HepG2 (cell line): ENCODE measurements at regions not wholly inside any gene's neighbourhood (a gene's known extent, or its start where the extent isn't known, plus 50 kb on each side); places are given as distances from the start of the nearest gene placed in this dataset.

Experiments
- CBX5 ChIP-seq: sonication (generic); formaldehyde crosslinking; IDR thresholded peaks from 2 replicates; pipeline ENCODE4 v1.4.0; 2020; ENCODE audit warnings: missing genetic modification reagents, borderline replicate concordance
- FOSL2 ChIP-seq: sonication (generic); formaldehyde crosslinking; IDR thresholded peaks from 2 replicates; pipeline ENCODE4 v1.4.0; 2020; ENCODE audit warnings: missing genetic modification reagents
- HMGA1 ChIP-seq: sonication (generic); formaldehyde crosslinking; conservative IDR thresholded peaks from 2 replicates; pipeline ENCODE4 v1.4.0; 2020; ENCODE audit warnings: missing genetic modification reagents
- JUND ChIP-seq: sonication (generic); formaldehyde crosslinking; IDR thresholded peaks from 2 replicates; pipeline ENCODE4 v1.8.0; 2022; ENCODE audit warnings: mild to moderate bottlenecking, missing genetic modification reagents
- KLF6 ChIP-seq: IDR thresholded peaks from 2 replicates; pipeline ENCODE4 v1.8.0; 2016; ENCODE audit warnings: missing biosample characterization, missing genetic modification reagents
- MAFF ChIP-seq: IDR thresholded peaks from 2 replicates; pipeline ENCODE4 v1.6.1; 2011; ENCODE audit warnings: low read depth, low read length, improper control_type of control experiment
- MIXL1 ChIP-seq: IDR thresholded peaks from 2 replicates; pipeline ENCODE4 v1.6.1; 2016
- NFKB2 ChIP-seq: sonication (generic); formaldehyde crosslinking; IDR thresholded peaks from 2 replicates; pipeline ENCODE4 v1.4.0; 2020; ENCODE audit warnings: missing genetic modification reagents, borderline replicate concordance
- TARDBP ChIP-seq: sonication (generic); formaldehyde crosslinking; IDR thresholded peaks from 2 replicates; pipeline ENCODE4 v1.8.0; 2022; ENCODE audit warnings: mild to moderate bottlenecking, missing genetic modification reagents
- TCF12 ChIP-seq, 2 experiments: fragments of 450-650 bp in 1 of 2; sonication (generic) in 1 of 2; formaldehyde crosslinking in 1 of 2; IDR thresholded peaks; 2 replicates each; pipeline versions ENCODE4 v1.6.1 to v1.8.0; 2017 to 2022; ENCODE audit warnings: antibody characterized with exemption in 1 of 2, mild to moderate bottlenecking in 1 of 2, missing genetic modification reagents in 1 of 2, moderate library complexity in 1 of 2
- TOE1 ChIP-seq: sonication (generic); formaldehyde crosslinking; IDR thresholded peaks from 2 replicates; pipeline ENCODE4 v1.4.0; 2020; ENCODE audit warnings: mild to moderate bottlenecking, missing genetic modification reagents
- ZFP36L2 ChIP-seq: sonication (generic); formaldehyde crosslinking; IDR thresholded peaks from 2 replicates; pipeline ENCODE4 v1.4.0; 2020; ENCODE audit warnings: missing genetic modification reagents
- ZNF3 ChIP-seq: IDR thresholded peaks from 2 replicates; pipeline ENCODE4 v1.7.0; 2017; ENCODE audit warnings: inconsistent platforms
- ZNF746 ChIP-seq: sonication (generic); formaldehyde crosslinking; IDR thresholded peaks from 2 replicates; pipeline ENCODE4 v1.8.0; 2022; ENCODE audit warnings: mild to moderate bottlenecking, missing genetic modification reagents
- ZNF773 ChIP-seq: sonication (generic); formaldehyde crosslinking; IDR thresholded peaks from 2 replicates; pipeline ENCODE4 v1.4.0; 2020; ENCODE audit warnings: missing genetic modification reagents, borderline replicate concordance
- TF ChIP-seq, protein P1 (sequence below): sonication (generic); formaldehyde crosslinking; IDR thresholded peaks from 2 replicates; pipeline ENCODE4 v1.4.0; 2020; ENCODE audit warnings: missing genetic modification reagents, borderline replicate concordance
- TF ChIP-seq, protein P2 (sequence below): IDR thresholded peaks from 2 replicates; pipeline ENCODE4 v1.6.1; 2016; ENCODE audit warnings: missing compliant biosample characterization, missing genetic modification reagents, borderline replicate concordance
- TF ChIP-seq, protein P3 (sequence below): IDR thresholded peaks from 2 replicates; pipeline ENCODE4 v1.4.0; 2020; ENCODE audit warnings: mild to moderate bottlenecking, missing genetic modification reagents
- TF ChIP-seq, protein P4 (sequence below): sonication (generic); formaldehyde crosslinking; IDR thresholded peaks from 2 replicates; pipeline ENCODE4 v1.4.0; 2020; ENCODE audit warnings: missing genetic modification reagents, mild to moderate bottlenecking, borderline replicate concordance

DNA sequence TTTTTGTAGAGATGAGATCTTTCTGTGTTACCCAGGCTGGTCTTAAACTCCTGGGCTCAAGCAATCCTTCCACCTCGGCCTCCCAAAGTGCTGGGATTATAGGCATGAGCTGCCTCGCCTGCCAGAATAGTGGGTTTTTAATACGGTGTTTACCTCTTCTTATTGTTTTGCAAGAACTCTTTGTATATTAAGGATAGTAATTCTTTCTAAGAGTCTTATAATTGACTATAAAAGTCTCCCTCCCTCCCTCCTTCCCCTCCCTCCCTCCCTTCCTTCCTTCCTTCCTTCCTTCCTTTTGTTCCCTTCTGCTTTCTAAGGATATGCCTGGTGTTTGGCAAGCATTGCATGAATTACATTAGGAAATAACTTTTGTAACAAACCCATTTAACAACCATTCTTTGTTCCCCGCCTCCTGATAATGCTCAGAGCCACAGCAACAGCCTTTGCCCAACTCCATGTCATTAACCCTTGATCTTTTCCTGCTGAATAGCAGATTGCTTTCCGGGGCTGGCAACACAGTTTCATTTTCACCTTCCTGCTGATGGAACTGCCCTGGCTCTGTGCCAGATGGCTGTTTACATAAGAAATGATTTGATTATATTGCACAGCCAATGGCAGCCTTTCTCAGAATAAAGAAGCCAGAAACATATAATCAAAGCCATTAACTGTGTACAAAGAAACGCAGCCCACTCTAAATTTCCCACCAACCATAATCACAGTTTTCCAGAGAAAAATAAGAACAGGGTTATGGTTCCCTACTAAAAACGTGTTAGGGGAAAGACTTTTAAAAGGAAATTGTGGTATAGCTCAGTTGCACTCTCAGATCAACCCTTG, 143.7 kb upstream of the PTPN1 start (continued):
- TF ChIP-seq, protein P1, sequence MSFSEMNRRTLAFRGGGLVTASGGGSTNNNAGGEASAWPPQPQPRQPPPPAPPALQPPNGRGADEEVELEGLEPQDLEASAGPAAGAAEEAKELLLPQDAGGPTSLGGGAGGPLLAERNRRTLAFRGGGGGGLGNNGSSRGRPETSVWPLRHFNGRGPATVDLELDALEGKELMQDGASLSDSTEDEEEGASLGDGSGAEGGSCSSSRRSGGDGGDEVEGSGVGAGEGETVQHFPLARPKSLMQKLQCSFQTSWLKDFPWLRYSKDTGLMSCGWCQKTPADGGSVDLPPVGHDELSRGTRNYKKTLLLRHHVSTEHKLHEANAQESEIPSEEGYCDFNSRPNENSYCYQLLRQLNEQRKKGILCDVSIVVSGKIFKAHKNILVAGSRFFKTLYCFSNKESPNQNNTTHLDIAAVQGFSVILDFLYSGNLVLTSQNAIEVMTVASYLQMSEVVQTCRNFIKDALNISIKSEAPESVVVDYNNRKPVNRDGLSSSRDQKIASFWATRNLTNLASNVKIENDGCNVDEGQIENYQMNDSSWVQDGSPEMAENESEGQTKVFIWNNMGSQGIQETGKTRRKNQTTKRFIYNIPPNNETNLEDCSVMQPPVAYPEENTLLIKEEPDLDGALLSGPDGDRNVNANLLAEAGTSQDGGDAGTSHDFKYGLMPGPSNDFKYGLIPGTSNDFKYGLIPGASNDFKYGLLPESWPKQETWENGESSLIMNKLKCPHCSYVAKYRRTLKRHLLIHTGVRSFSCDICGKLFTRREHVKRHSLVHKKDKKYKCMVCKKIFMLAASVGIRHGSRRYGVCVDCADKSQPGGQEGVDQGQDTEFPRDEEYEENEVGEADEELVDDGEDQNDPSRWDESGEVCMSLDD (CRISPR knock-in tag), result no peak; the same call in 1 of the 2 replicates
- TF ChIP-seq, protein P2, sequence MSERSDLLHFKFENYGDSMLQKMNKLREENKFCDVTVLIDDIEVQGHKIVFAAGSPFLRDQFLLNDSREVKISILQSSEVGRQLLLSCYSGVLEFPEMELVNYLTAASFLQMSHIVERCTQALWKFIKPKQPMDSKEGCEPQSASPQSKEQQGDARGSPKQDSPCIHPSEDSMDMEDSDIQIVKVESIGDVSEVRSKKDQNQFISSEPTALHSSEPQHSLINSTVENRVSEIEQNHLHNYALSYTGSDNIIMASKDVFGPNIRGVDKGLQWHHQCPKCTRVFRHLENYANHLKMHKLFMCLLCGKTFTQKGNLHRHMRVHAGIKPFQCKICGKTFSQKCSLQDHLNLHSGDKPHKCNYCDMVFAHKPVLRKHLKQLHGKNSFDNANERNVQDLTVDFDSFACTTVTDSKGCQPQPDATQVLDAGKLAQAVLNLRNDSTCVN (CRISPR knock-in tag), result peak; percentile 59; the same call in 1 of the 2 replicates
- TF ChIP-seq MAFF, result peak; percentile 76
- no peak for TF ChIP-seq TCF12 (IDR thresholded peaks at IDR 0.05)
- peak; percentile 24; the same call in 1 of the 2 replicates for TF ChIP-seq TCF12 (CRISPR knock-in tag; IDR thresholded peaks at IDR 0.05)
- peak; percentile 94; the same call in 1 of the 2 replicates for TF ChIP-seq CBX5 (CRISPR knock-in tag)
- TF ChIP-seq, protein P3, sequence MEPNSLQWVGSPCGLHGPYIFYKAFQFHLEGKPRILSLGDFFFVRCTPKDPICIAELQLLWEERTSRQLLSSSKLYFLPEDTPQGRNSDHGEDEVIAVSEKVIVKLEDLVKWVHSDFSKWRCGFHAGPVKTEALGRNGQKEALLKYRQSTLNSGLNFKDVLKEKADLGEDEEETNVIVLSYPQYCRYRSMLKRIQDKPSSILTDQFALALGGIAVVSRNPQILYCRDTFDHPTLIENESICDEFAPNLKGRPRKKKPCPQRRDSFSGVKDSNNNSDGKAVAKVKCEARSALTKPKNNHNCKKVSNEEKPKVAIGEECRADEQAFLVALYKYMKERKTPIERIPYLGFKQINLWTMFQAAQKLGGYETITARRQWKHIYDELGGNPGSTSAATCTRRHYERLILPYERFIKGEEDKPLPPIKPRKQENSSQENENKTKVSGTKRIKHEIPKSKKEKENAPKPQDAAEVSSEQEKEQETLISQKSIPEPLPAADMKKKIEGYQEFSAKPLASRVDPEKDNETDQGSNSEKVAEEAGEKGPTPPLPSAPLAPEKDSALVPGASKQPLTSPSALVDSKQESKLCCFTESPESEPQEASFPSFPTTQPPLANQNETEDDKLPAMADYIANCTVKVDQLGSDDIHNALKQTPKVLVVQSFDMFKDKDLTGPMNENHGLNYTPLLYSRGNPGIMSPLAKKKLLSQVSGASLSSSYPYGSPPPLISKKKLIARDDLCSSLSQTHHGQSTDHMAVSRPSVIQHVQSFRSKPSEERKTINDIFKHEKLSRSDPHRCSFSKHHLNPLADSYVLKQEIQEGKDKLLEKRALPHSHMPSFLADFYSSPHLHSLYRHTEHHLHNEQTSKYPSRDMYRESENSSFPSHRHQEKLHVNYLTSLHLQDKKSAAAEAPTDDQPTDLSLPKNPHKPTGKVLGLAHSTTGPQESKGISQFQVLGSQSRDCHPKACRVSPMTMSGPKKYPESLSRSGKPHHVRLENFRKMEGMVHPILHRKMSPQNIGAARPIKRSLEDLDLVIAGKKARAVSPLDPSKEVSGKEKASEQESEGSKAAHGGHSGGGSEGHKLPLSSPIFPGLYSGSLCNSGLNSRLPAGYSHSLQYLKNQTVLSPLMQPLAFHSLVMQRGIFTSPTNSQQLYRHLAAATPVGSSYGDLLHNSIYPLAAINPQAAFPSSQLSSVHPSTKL (CRISPR knock-in tag), result peak; percentile 97
- no peak for TF ChIP-seq NFKB2 (CRISPR knock-in tag)
- TF ChIP-seq TARDBP (CRISPR knock-in tag), result peak; percentile 98
- peak; percentile 63; the same call in 1 of the 2 replicates for TF ChIP-seq JUND (CRISPR knock-in tag)
- peak; percentile 54; the same call in 1 of the 2 replicates for TF ChIP-seq ZNF3 (CRISPR knock-in tag)
- TF ChIP-seq ZFP36L2 (CRISPR knock-in tag), result peak; percentile 39; the same call in 1 of the 2 replicates
- TF ChIP-seq, protein P4, sequence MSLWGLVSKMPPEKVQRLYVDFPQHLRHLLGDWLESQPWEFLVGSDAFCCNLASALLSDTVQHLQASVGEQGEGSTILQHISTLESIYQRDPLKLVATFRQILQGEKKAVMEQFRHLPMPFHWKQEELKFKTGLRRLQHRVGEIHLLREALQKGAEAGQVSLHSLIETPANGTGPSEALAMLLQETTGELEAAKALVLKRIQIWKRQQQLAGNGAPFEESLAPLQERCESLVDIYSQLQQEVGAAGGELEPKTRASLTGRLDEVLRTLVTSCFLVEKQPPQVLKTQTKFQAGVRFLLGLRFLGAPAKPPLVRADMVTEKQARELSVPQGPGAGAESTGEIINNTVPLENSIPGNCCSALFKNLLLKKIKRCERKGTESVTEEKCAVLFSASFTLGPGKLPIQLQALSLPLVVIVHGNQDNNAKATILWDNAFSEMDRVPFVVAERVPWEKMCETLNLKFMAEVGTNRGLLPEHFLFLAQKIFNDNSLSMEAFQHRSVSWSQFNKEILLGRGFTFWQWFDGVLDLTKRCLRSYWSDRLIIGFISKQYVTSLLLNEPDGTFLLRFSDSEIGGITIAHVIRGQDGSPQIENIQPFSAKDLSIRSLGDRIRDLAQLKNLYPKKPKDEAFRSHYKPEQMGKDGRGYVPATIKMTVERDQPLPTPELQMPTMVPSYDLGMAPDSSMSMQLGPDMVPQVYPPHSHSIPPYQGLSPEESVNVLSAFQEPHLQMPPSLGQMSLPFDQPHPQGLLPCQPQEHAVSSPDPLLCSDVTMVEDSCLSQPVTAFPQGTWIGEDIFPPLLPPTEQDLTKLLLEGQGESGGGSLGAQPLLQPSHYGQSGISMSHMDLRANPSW, result peak; percentile 92
- TF ChIP-seq FOSL2 (CRISPR knock-in tag), result peak; percentile 86
- peak; percentile 100 for TF ChIP-seq MIXL1 (CRISPR knock-in tag)
- peak; percentile 68; the same call in 1 of the 2 replicates for TF ChIP-seq TOE1 (CRISPR knock-in tag)
- TF ChIP-seq ZNF773 (CRISPR knock-in tag), result no peak
- TF ChIP-seq KLF6 (CRISPR knock-in tag), result 0 out of 2 replicates have a peak, but pooled peaks have one; percentile 69
- TF ChIP-seq ZNF746 (CRISPR knock-in tag), result peak; percentile 88
- TF ChIP-seq HMGA1 (CRISPR knock-in tag), result no peak
